NCI-H82 treated with DMSO at 0.1 percent for 48 hours (cell line): ENCODE measurements at regions not wholly inside any gene's neighbourhood (a gene's known extent, or its start where the extent isn't known, plus 50 kb on each side); places are given as distances from the start of the nearest gene placed in this dataset.

ENCODE experiments used
- DNase-seq: peaks from one replicate; lab custom pipeline; 2025; ENCODE audit not compliant: unreplicated experiment; lab: John Stamatoyannopoulos, UW

DNA sequence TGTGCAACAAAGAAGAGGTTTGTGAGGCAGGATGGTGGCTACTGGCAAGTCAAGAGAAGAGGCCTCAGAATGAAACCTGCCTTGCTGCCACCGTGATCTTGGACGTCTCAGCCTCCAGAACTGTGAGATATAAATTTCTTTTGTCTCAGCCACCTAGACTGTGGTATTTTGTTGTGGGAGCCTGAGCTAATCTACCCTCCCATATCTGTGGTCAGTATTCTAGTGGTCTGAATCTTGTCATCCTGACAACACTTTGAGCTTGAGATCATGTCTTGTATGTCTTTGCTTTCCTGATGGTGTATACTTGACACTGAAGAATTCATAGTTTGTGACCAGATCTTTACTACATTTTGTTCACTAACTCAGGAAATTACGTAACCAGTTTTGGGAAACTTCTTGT is 240.6 kb upstream of the GOLIM4 start:
- DNase-seq, result no peak

DNA sequence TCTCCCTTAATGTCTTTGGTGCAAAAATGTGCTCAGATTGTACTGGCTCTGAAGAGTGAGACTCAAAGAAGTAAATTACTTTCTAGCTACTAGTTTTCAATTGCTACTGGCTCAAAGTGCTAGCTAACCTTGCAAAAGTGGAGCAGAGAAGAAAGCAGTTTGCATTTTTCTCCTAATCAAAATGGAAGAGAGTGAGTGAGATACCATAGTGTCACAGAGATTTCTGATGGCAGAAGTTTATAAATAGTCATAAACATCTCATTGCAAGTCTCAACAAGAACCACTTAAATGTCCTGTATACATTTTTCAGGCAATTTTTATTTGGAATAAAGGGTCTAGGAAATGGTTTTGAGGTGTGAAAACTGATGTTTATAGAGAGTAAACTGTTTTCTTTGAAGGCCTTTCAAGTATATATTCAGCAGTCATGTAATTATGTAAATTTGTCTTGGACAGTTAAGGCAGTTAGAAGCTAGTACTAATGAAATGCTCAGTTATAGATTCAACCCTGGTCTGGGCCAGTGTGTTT is 237.7 kb upstream of the GOLIM4 start:
- DNase-seq, result no peak

DNA sequence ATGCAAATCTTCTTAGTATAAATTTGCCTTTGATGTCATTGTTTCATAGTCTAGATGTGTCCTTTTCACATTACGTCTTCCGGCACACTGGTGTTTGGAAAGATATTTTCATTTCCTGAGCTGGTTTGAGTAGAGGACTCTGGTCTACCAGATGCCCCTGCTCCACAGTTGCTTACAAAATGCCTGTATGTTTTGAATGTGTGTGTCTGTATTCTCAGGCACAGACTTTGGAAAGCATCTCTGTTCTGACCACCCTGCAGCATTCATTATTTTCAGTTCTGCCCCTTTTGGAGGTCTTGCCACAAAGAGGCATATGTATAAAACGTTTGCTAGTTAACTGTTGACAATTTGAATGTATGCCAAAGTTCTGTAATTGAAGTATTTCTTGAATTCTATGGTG is 236.0 kb upstream of the GOLIM4 start:
- DNase-seq, result no peak

DNA sequence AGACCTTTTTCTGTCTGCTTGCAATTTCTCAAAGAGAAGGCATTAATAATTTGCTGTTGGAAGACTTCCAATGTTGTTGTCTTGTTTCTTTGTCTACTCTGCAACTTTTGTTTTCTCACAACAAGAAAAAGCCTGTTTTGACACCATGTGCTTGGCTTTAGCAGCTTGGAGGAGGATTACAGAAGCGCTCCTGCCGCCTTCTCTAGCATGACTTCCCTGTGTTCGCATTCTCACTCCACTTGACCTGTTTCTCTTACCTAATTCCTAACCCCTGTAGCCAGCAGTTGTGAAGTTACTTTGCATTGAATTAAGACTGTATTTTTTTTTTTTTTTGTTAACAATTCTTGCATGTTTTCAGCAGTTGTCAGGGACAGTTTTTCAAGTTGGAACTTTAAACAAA is 235.3 kb upstream of the GOLIM4 start:
- DNase-seq, result peak; percentile 19

DNA sequence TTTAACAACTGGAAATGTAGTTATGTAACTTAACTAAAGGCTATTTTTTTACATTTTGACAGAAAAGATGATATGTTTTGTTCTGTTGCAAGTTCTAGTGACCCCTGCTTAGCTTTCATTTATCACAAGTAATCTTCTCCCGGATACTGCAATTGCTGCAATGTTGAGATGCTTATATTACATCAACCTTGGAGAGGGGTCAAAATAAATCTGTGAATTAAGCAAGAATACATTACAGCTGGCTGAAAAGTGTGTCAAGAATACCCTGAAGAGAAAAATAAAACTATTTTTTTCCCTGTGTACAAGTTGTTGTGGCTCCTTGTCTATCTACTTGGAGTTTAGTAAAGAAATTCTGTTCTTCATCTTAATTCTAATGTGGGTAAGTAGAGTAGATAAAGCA is 232.1 kb upstream of the GOLIM4 start:
- DNase-seq, result no peak

DNA sequence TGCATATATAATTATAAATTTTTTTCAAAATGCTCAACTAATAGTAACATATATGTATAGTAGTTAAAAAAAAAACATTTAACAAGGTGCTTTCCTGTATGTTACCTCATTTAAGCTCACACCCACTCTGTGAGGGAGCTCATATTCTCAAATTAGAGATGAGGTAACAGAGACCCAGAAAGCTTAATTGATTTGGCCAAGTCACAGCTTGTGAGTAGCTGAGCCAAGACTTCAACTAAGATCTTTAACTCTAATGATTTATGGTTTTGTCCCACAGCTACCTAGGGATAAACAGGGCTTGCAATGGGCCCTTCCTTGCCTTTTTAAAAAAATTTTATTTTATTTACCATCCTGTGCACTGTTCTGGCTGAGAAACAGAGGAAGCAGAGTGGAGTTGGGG is 230.0 kb upstream of the GOLIM4 start:
- no peak for DNase-seq

DNA sequence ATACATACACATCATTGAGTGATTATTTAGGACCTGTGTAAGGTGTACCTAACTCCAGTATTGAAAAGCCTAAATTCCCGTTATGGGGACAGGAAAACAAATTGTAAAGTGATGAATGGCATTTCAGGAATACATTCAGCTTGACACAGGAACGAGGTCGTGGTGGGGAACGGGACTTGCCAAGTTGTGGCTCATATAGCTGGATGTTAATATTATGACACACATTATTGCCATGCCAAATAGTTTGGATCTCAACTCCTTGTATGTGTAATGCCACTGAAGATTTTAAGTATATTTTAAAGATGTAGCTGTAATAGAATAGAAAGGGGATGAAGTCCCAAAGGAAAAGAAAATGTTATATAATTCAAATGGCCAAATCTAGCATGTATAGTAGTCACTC is 227.2 kb upstream of the GOLIM4 start:
- no peak for DNase-seq

DNA sequence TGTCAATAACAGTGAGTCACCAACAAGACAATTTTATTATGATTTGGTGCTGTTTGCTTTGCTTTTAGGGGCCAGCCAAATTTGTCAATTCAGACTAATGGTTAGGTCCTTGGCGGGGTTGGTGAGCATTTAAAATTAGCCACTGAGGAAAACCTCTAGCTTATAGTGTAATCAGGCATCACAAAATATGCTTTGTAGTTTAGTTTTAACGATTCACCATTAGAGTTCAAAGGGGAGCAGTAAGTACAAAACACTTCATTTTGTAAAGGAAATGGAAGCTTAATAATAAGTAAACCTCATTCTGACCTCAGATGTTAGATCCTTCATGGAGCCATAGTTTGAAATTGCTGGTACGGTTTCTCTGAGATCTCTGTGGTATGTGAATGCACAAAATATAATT is 218.4 kb upstream of the GOLIM4 start:
- no peak for DNase-seq

DNA sequence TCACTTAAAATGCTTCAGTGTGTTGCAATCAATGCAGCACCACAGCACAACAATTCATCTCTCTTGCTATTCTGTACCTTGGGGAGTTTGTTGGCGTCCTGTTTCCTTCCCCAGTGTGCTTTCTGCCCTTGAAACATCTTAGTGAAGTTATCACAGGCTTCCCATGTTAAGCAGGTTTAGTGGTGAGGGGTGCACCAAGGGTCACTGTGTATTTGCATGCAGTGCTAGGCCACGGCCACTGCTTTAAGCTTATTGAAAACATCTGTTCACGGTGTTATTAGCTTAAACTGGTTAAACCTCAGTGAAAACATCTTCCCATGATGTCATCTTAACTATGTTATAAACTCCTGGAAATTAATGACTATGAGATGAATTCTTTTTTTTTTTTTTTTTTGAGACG is 217.3 kb upstream of the GOLIM4 start:
- peak; percentile 47 for DNase-seq

DNA sequence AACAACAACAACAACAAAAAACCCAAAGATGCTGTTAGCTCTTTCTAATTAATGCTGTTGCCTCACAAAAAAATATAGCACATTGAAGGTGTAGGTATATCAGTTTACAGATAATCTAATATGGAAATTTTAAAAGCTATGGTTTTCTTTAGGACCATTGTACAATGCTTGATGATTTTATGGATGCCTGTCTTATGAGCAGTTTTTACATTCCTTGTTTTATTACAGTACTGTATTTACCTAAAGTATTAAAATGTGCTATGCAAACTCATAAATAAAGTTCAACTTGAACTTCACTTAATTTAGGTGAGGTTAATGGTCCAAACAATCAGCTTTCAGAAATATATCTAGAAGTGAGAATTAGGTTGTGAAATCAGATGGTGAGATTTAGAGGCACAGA is 212.2 kb upstream of the GOLIM4 start:
- no peak for DNase-seq

DNA sequence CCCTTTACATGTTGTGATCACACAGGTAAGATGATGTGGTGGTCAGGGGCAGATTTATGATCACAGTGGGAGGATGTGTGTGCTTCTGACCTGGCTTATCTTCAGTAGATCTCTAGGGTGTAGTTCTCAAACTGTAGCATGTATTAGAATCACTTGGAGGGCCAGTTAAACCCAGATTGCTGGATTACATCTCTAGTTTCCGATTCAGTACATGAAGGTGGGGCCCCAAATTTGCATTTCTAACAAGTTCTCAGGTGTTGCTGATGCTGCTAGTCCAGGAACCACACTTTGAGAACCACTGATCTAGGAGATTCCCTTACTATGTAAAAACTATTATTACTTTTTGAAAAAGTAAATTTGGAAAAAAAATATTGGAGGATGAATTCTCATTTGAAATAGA is 199.3 kb upstream of the GOLIM4 start:
- DNase-seq, result no peak

DNA sequence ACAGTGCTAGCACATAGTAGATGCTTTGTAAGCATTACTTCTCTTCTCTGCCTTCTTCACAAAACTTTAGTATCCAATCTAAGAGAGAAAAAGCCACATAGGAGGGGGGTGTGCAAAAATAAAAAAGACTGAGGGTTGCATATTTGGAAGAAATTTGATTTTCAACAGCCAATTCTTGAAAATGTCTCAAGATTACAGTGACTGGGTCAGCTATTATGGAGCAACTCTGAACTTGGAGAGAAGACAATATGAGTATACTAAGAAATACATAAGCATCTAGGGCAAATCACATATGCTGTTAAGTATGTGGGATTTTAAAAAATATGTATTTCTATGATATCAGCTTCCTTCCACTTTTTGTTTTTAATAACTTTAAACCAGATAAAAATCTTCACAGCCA is 196.6 kb upstream of the GOLIM4 start:
- DNase-seq, result no peak

DNA sequence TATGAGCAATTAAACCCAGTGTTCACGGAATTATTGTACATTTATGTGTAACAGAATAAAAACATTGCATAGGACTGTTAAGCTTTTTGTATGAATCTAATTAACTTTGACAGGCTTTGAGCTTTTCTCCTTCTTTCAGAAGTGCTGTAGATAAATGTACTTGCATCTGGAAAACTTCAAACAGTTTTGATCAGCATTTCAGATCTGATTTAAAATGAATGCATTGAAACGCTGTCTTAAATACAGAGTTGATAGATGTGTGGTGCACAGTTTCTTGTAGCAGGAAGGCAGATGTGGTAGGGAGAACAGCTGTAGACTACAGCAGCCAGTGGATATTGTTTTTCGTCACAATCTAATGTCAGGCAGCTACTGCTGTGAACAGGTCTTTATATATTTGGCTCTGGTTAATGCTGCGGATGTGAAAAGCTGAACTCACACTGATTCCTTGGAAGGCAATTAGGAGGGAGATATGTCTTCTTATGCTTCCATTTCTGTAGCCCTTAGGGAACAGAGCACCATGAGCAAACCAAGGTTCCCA is 193.8 kb upstream of the GOLIM4 start:
- no peak for DNase-seq

DNA sequence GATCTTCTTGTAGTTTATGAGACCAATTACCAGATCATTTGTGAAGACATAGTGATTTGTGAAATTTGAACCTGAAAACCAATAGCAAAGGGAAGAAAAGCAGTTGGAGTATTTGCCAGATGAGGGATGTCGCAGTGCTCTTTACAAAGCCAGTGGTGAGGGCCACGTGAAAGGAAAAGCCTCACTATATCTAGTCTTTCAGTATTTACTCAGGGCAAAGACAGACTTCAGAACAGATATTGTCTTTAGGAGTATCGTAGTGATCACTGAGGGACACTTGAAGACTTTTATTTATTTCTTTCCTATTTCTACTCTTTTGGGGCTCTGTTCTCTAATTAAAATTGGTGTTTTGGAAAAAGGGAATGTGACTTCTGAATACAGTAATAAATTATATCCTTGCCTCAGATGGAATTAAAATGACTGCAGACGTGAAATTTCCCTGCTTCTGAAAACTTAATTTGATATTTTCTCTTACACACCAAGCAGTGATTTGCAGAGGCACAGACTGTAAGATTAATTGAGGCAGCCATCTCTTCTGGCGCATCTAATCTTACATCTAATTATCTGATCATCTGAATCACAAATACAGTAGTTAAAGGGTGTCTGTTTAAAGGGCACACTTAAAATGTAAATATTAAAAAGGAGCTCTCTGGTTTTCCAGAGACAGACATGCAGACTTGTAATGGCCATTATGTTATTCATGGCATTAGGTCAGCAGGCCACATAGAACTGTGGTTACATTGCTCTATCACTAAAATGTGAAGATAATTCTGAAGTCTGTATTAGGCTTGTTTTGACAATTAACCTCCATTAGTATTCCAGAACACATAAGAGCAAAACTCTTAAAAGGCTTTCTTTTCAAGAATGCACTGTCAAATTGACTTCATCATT is 193.0 kb upstream of the GOLIM4 start:
- no peak for DNase-seq

DNA sequence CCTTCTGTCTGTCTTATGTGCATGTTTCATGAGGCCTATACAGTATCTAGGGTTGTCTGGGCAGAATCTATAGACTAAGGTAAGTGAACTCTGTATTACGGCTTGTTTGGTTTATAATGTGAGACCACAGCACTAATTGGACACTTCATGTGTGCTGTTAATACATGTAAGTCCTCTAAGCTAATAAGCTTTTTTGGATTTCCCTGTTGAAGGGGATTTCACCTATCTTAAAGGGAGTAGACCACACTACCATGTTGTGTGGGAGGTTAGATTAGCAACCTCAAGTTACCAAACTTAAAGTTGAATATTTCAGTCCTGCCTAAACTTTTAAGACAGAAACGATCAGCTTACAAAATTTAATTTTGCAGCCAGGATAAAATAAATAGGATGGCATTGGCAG is 189.8 kb upstream of the GOLIM4 start:
- no peak for DNase-seq

DNA sequence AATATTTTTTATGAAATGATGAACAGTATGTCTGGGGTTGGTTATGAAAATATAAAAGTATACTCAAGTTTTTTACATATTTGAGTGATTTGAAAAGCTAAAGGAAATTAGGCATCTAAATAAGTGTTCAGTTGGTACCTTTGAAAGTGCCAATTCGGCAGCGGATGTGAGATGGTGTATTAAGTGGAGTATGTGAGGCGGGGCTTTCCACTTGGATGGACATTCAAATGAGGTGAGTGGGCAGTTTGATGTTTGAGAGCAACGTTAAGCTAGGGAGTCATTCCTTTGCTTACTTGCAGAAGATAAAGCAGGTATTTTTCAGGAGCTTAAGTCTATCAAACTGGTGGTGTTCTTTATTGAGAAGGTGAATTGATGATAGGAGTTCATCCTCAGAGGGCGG is 189.0 kb upstream of the GOLIM4 start:
- no peak for DNase-seq

DNA sequence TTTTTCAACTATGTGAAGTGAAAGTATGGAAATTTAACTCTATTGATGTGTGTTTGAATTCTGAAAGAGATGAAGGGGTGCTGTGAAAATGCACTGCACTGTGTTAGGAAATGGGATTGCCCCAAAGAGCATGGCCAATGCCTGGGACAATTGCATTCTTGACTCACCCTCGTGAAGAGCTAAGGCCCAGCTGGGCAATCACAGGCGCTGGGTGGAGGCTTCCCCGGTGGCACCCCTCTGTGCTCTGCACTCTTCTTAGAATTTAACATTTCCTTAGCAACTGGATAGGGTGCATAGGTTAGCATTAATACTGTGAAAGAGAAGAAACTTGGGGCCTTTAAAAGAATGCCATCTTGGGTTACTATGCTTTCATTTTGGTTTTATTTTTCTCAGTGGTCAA is 179.9 kb upstream of the GOLIM4 start:
- DNase-seq, result no peak

DNA sequence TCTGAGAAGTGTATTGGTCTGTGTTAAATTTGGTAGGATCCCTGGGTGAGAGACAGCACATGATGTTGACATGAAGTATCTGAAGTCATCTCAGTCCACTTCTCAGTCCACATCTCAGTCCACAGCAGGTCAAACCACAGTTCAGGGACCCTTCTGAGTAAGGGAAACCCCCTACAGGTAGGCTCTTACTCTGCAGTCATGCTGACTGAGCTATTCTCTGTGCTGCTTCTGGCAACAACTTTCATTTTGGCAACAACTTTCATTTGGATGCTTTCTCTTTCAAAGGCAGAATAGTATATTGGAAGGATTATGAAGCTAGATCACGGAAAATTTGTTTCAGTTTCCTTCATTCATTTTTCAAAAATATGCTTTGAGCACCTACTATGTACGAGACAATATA is 178.2 kb upstream of the GOLIM4 start:
- no peak for DNase-seq

DNA sequence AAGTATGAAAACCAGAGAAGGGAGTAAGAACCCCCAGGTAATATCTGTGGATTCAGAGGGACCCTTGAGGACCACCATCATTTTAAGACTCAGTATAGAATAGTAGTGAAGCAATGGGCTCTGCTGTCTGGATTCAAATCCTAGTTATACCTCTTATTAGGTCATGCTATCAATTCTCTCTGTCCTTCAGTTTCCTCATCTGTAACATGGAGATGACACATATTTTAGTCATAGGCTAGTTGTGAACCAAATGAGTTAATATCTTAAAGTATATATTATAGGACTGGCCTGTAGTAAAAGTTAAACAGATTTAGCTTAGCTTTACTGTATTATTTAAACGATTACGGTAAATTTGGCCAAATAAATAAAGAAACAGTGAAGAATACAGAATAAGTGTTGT is 177.3 kb upstream of the GOLIM4 start:
- no peak for DNase-seq

DNA sequence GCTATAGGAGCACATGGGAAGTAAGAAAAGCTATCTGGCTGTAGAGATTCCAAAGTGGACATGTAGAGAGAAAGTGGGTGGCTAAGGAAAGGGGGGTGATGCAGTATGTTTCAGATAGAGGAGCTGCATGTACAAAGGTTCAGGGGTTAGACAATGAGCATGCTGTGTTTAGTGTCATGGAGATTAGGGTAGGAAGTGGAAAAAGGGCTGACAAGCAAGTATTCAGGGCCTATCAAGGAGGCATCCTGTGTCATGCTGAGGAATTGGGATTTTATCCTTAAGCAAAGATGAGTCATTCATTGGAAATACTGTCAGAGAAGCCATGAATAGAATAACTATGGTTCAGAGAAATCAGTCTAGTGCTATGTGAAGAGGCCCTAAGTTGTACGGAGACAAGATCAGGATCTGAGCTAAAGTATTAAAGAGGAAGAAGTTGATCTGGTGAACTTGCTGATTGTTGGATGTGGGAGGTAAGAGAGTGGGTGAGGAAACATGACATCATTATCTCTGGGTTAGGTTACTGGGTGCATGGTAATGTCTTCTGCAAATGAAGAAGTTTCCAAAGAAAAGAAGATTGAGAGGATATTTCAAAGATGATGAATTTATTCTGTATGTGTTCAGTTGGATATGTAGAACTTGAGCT is 176.7 kb upstream of the GOLIM4 start:
- no peak for DNase-seq

DNA sequence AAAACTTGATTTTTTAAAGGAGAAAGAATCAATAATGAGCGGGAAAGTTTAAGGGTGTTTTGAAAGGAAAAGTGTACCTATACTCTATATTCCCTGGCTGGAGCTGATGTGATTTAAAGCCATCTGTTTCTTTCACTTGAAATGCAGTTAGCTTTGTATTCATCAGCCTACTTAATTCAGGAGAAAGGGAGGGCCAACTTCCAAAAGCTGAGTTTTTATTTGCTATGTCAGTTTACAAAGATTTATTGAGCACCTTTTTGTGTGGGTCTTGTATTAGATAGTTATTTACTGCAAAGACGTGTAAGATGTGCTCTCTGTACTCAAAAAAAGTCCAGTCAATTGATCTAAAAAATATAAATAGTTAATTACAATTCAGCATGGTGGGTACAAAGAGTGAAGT is 176.2 kb upstream of the GOLIM4 start:
- DNase-seq, result no peak

DNA sequence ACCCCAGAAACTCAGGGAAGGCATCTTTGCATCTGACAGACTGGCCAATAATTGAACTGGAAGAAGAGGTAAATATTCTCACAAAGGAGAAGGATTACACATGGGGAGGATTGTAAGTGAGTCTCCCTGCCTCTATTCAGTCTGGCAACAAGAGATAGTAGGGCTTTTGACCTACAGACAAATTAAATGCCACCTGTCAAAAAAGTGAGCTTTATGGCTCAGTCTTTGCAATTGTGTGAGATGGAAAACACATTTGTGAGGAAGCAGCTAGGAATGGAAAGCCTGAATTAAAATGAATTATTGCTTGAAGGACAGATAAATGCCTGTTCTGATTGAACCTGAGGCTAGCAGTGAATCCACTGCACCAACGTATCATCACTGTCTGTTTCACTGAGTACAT is 173.3 kb upstream of the GOLIM4 start:
- no peak for DNase-seq
